Hematopoietic multipotent progenitor cell (in vitro differentiated cells): ENCODE measurements at regions not wholly inside any gene's neighbourhood (a gene's known extent, or its start where the extent isn't known, plus 50 kb on each side); places are given as distances from the start of the nearest gene placed in this dataset.

Experiments used
- DNase-seq, 3 donors: peaks; one replicate each; pipeline ENCODE4 v3.0.0-alpha.2; 2011 to 2015; ENCODE audit warnings: low read depth in 2 of 3, low spot score in 2 of 3

GRCh38 chr20:60804918-60805630 is 447.0 kb upstream of the CDH4 start:
- no peak for DNase-seq

DNA sequence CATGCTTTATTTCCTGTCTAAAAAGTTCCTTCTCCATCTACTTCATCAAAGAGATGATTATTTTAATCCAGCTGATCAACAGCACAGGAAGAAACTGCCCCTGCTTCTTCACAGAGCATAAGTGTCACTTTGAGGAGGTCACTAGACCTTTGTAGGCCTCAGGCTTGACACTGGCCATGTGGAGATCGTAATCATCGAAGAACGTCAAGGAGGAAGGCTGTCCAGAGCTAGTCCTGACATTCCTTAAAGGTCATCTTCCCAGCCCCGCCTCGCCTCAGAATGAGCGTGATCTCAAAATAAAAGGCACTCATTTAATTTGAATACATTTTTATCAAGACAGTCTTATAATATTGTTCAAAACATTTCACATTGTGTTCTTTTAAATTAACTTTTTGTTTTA is 445.7 kb upstream of the CDH4 start:
- no peak for DNase-seq

DNA sequence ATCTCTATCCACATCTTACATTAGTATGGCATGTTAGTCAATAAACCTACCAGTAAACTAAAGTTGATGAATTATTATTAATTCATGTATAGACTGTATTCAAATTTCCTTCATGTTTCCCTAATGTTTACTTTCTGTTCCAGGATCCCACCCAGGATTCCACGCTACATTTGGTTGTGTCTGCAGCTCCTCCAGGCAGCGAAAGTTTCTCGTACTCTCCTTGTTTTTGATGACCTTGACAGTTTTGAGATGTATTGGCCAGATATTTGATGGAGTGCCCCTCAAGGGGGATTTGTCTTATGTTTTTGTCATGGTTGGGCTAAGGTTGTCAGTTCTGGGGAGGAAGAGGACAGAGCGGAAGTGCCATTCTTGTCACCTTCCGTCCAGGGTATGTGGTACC is 445.2 kb upstream of the CDH4 start:
- no peak for DNase-seq

GRCh38 chr20:60808003-60808672 is 443.9 kb upstream of the CDH4 start:
- DNase-seq, result no peak

GRCh38 chr20:60808701-60809100 is 443.4 kb upstream of the CDH4 start:
- DNase-seq, result no peak

- no peak for DNase-seq
Observed at GRCh38 chr20:60810561-60810960, 441.5 kb upstream of the CDH4 start.

DNA sequence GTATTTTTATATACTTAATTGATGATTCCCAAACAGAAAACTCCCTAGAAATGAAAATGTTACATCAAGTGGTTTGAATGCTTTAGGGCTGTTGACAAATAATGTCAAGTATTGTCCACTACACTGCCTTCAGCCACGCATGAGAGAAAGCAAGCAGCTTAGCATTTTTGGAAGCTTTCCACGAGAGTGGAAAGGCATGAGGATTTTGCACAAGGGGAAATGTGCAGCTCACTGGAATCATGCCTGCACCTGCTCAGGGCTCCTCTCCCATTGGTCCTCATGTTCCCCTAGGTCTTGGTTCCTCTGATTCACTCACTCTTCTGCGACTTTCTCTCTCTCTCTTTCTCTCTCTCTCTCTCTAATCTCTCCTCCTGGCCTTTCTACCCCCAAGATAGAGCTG is 439.5 kb upstream of the CDH4 start:
- DNase-seq, result no peak

DNA sequence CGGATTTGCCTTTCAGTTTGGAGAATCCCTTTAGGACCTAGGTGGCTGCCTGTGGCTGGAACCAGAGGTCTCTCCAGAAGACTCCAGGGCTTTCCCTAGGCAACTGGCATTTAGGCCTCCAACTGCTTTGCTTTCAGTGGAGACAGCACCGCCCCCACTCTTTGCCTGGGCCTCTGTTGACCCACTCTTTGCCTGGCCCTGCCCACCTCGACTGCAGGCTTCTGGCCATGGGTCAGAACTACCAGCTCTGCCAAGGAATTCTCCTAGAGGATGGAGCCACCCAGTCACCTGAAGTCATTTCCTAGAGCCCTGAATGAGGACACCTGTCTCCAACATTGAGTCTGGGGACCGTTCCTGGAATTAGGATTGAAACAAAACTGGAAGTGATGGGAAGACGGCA is 439.0 kb upstream of the CDH4 start:
- no peak for DNase-seq

GRCh38 chr20:60815656-60816055 is 436.4 kb upstream of the CDH4 start:
- no peak for DNase-seq

GRCh38 chr20:60816901-60817300 is 435.2 kb upstream of the CDH4 start:
- no peak for DNase-seq

DNA sequence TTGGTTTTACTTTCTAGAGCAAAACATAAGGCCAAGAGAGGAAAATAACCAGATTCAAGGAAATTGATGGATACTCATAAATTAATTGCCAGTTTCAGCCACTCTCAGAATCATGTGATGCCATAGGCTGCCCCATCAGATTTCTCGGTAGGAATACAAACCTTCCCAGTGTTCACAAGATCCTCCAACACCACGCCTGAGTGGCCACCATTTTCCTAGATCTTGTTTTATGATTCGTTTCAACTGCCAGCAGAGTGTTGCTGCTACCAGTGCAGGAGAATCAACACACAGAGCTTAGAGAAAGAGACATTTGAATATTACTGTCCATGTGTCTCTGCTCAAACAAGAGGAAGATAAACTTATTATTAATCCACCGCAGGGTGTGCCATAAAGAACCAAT is 434.2 kb upstream of the CDH4 start:
- no peak for DNase-seq

DNA sequence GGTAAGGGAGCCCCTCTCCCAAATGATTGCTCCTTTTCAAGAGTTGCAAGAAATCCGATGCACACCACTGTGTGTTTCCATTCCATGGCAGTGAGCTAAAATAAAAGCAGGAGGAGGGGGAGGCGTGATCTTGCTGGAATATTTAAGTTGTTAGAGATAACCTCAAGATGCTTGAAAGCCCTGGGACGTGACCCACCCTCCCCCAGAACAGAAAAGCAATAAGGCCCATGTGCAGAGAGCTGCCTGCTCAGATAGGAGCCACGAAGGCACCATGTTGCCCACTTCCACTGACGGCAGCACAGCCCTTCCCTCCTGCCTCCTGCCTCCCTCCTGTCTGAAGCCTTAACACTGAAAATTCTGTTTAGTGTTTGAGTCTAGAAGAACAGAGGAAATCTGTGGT is 432.6 kb upstream of the CDH4 start:
- no peak for DNase-seq

DNA sequence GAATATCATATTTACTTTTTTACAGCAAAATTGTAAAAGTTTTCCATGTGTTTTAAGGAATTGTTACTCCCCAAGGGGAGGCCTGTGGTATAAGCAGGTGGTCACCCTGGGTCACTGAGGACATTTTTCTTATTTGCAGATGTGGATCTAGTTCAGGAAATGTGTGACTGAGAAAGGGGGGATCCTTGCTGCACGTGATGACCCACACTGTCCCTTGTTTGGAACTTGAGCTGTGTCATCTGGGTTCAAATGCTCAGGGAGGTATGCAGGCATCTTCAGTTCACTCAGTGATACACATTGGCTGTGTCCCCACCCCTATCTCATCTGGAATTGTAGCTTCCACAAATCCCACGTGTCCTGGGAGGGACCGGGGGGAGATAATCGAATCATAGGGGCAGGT is 431.9 kb upstream of the CDH4 start:
- no peak for DNase-seq

- DNase-seq, result no peak
Observed at GRCh38 chr20:60820918-60821317, 431.1 kb upstream of the CDH4 start.

GRCh38 chr20:60822699-60823607 is 429.1 kb upstream of the CDH4 start:
- no peak for DNase-seq

- no peak for DNase-seq
Observed at GRCh38 chr20:60835876-60836275, 416.2 kb upstream of the CDH4 start.

DNA sequence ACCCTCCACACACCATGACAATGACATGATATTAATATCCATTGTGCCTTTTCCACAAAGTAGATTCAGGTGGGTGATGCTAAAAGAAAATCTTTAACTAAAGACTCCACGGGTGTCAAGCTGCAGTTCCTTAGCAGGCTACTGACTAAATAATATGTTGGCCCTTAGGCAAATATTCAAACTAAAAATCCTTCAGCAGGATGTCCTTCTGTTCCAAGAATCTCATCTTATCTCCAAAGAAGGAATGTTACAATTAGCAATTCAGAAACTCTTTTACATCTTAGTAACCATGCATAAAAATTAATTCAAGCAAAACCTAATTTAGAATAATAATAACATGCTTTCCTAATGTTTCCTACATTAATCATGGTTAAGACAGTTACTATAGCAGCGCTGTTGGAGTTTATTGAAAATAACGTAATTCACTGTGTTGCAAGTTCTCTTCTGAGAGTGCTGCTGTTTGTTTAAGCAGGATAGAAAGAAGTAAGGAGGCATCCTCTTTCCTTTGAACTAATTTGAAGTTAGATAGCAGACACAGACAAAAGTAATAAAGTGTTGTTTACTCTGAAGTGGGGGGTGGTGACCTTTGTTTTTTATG is 414.8 kb upstream of the CDH4 start:
- DNase-seq, result no peak

DNA sequence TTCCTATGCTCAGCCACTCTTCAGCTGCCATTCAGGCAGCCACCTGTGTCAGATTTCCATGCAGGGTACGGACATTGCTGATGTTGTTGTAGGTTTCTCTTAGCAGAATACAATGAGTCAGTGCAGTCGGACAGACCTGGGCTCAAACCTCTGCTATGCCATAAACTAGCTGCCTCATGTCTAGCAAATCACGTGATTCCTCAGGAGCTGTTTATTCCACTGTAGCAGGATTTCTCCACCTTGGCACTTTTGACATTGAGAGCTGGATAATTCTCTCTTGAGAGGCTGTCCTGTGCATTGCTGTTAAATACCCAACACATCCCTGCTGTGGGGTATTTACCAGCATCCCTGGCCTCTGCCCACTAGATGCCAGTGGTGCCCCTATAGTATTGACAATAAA is 413.8 kb upstream of the CDH4 start:
- DNase-seq, result no peak

DNA sequence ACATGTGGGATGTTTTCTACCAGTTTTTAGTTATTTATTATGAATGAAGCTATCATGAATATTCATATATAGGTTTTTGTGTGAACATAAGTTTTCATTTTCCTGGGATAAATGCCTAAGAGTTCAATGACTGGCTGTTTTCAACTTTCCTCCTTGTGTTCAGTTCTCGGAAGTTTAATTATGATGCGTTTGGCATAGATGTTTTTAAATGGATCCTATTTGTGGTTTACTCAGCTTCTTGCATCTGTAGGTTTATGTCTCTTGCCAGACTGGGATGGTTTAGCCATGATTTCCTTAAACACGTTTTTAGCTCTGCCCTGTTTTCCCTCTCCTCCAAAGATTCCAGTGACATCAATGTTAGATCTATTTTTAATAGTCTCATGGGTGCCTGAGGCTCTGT is 411.1 kb upstream of the CDH4 start:
- DNase-seq, result no peak

DNA sequence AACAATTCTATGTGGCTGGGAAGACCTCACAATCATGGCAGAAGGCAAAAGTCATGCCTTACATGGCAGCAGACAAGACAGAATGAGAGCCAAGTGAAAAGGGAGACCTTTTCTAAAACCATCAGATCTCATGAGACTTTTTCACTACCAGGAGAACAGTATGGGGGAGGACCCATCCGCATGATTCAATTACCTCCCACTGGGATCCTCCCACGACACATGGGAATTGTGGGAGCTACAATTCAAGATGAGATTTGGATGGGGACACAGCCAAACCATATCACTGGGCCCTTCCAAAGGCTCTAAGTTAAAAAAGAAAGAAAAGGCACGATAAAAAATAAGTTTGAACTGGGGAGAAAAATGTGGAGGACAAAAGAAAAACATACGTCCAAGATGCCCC is 406.9 kb upstream of the CDH4 start:
- no peak for DNase-seq
